Ishikawa (cell line): ENCODE measurements at regions not wholly inside any gene's neighbourhood (a gene's known extent, or its start where the extent isn't known, plus 50 kb on each side); places are given as distances from the start of the nearest gene placed in this dataset.

Source experiments
- CEBPB ChIP-seq: IDR thresholded peaks from 2 replicates; pipeline ENCODE4 v1.6.1; 2012
- CREB1 ChIP-seq: IDR thresholded peaks from 2 replicates; pipeline ENCODE4 v1.6.1; 2012; ENCODE audit warnings: low read depth
- EGR1 ChIP-seq: IDR thresholded peaks from 2 replicates; pipeline ENCODE4 v1.6.1; 2012
- EP300 ChIP-seq: IDR thresholded peaks from 2 replicates; pipeline ENCODE4 v1.6.1; 2012; ENCODE audit warnings: borderline replicate concordance
- FOXM1 ChIP-seq: IDR thresholded peaks from 2 replicates; pipeline ENCODE4 v1.6.1; 2012; ENCODE audit warnings: low read depth, borderline replicate concordance
- NFIC ChIP-seq: IDR thresholded peaks from 2 replicates; pipeline ENCODE4 v1.6.1; 2012
- RAD21 ChIP-seq: IDR thresholded peaks from 2 replicates; pipeline ENCODE4 v1.6.1; 2012; ENCODE audit warnings: low read depth
- REST ChIP-seq: IDR thresholded peaks from 2 replicates; pipeline ENCODE4 v1.6.1; 2012; ENCODE audit warnings: low read depth, mild to moderate bottlenecking
- TAF1 ChIP-seq: IDR thresholded peaks from 2 replicates; pipeline ENCODE4 v1.6.1; 2012; ENCODE audit warnings: low read depth, mild to moderate bottlenecking
- TCF12 ChIP-seq: IDR thresholded peaks from 2 replicates; pipeline ENCODE4 v1.6.1; 2012; ENCODE audit warnings: low read depth
- TEAD4 ChIP-seq: IDR thresholded peaks from 2 replicates; pipeline ENCODE4 v1.6.1; 2012
- YY1 ChIP-seq: IDR thresholded peaks from 2 replicates; pipeline ENCODE4 v1.6.1; 2012; ENCODE audit warnings: low read depth
- ZBTB7A ChIP-seq: IDR thresholded peaks from 2 replicates; pipeline ENCODE4 v1.6.1; 2012; ENCODE audit warnings: low read depth
- TF ChIP-seq, protein P1 (sequence below): IDR thresholded peaks from 2 replicates; pipeline ENCODE4 v1.6.1; 2012
- TF ChIP-seq, protein P2 (sequence below): IDR thresholded peaks from 2 replicates; pipeline ENCODE4 v1.6.1; 2012

- TF ChIP-seq ZBTB7A (no peak), YY1 (no peak), TEAD4 (no peak), NFIC (no peak), RAD21 (no peak), REST (no peak), EP300 (no peak), EGR1 (no peak), CEBPB (no peak), CREB1 (no peak), FOXM1 (no peak), TAF1 (no peak), TCF12 (no peak)
- TF ChIP-seq, protein P1, sequence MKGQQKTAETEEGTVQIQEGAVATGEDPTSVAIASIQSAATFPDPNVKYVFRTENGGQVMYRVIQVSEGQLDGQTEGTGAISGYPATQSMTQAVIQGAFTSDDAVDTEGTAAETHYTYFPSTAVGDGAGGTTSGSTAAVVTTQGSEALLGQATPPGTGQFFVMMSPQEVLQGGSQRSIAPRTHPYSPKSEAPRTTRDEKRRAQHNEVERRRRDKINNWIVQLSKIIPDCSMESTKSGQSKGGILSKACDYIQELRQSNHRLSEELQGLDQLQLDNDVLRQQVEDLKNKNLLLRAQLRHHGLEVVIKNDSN: no peak
- TF ChIP-seq, protein P2, sequence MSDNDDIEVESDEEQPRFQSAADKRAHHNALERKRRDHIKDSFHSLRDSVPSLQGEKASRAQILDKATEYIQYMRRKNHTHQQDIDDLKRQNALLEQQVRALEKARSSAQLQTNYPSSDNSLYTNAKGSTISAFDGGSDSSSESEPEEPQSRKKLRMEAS: no peak
Measured at GRCh38 chr14:71377099-71377498, 469.8 kb downstream of the PCNX1 start.

DNA sequence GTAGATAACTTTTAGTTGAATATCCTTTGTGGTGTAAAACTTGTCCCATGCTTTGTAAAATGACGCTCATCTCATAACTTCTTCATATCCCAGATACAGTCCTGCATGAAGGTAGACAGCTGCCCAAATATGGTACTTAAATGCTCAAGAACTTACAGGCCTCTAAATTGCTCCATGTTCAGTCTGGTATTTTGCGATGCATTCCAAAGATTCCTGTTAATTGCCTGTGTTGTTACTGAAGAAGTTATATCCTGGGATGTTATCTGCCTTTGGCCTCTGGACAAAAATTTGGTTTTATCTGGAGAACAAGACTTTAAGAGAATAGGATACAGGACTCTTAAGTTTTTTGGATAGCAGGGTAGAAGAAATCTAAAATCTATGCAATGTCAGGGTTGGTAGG lies 473.0 kb downstream of the PCNX1 start:
- TF ChIP-seq TEAD4 (peak; percentile 83), ZBTB7A (no peak)

DNA sequence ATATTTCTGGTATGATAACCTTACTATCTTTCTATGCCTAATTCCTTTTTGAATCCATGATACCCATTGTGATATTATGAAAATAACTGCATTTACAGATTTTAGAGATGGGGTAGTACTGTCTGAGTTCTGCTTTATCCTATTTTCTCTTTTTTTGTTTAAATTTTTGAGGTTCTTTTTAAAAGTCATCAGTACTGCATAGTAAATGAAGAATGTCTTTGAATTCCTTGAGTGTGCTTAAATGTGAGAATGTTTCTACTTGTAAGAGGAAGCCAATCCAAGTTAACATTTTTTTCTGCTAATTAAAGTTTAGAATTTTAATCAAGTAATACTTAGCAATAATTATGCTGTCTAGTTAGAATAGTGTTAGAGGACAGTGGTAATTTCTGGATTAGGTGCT lies 474.6 kb downstream of the PCNX1 start:
- TF ChIP-seq REST (no peak), TEAD4 (no peak), FOXM1 (no peak), TAF1 (no peak), YY1 (no peak), CEBPB (no peak), ZBTB7A (no peak), RAD21 (no peak), NFIC (no peak), CREB1 (no peak), TCF12 (no peak), EP300 (no peak)
- TF ChIP-seq, protein P1: no peak

DNA sequence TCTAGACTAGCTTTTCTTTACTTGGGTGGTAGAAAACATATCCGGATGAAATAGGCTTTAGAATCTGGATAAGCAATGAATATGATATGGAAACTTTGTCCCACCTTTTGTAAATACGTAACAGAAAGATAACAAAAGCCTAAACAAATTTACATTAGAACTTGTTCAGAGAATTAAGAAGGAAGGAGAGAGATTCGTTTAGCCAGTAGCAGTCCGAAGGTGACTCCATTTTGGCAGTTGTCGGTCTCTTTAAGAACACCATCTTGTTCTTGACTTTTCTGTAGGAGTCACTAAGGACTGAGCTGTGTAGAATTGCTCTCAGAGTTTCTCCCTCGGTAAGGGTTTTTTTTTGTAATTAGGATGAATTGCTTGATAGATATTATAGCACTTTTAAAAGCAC lies 475.1 kb downstream of the PCNX1 start:
- TF ChIP-seq, protein P2: no peak
- TF ChIP-seq FOXM1 (no peak), CREB1 (no peak), RAD21 (no peak), ZBTB7A (no peak), YY1 (no peak), EGR1 (no peak), REST (no peak), TCF12 (no peak), EP300 (no peak)
- TF ChIP-seq, protein P1: no peak

GRCh38 chr14:71383510-71383909 lies 476.3 kb downstream of the PCNX1 start:
- no peak for TF ChIP-seq REST
- no peak for TF ChIP-seq TEAD4
- TF ChIP-seq TAF1: no peak
- no peak for TF ChIP-seq NFIC
